Vagina (tissue), 2 donors: ENCODE measurements at regions not wholly inside any gene's neighbourhood (a gene's known extent, or its start where the extent isn't known, plus 50 kb on each side); places are given as distances from the start of the nearest gene placed in this dataset.

Experiments
- CTCF ChIP-seq, 3 experiments: fragments of 450-650 bp in 2 of 3; fragments of 200-600 bp in 1 of 3; sonication (generic) in 1 of 3; IDR thresholded peaks; one replicate each; pipeline ENCODE4 v1.5.1; 2017 to 2019; ENCODE audit warnings: antibody characterized with exemption in 3 of 3, mild to moderate bottlenecking in 2 of 3, moderate library complexity in 2 of 3
- POLR2A ChIP-seq, 2 donors: fragments of 450-650 bp; IDR thresholded peaks; one replicate each; pipeline ENCODE4 v1.6.1; 2017; ENCODE audit warnings: antibody characterized with exemption in 2 of 2, mild to moderate bottlenecking in 2 of 2, moderate library complexity in 2 of 2
- POLR2AphosphoS5 ChIP-seq, 2 donors: sonication (generic); formaldehyde crosslinking; IDR thresholded peaks; one replicate each; pipeline ENCODE4 v1.9.0; 2017; ENCODE audit warnings: antibody characterized with exemption in 2 of 2, mild to moderate bottlenecking in 2 of 2, low read depth in 1 of 2; ENCODE audit not compliant: insufficient read depth in 1 of 2

GRCh38 chr20:51275826-51276225 is 252.9 kb upstream of the KCNG1 start:
- TF ChIP-seq CTCF (IDR thresholded peaks at IDR 0.05) (no peak), POLR2AphosphoS5 (IDR thresholded peaks at IDR 0.05; ENCODE audit: insufficient read depth in 1 of 2, low read depth in 1 of 2) (no peak), POLR2A (IDR thresholded peaks at IDR 0.05) (no peak)
